GM18909 (cell line): ENCODE measurements at regions not wholly inside any gene's neighbourhood (a gene's known extent, or its start where the extent isn't known, plus 50 kb on each side); places are given as distances from the start of the nearest gene placed in this dataset.
"Not testable (repeated sequence)": the region's sequence is repeated elsewhere in the genome, so short reads cannot be mapped to it uniquely, and the experiment has no call there.

Experiments used
- ATAC-seq: cut with Tn5 transposase; IDR thresholded peaks from one replicate; pipeline ENCODE4 v1.9.1; 2021; ENCODE audit warnings: mild to moderate bottlenecking; ENCODE audit not compliant: unreplicated experiment, poor library complexity

DNA sequence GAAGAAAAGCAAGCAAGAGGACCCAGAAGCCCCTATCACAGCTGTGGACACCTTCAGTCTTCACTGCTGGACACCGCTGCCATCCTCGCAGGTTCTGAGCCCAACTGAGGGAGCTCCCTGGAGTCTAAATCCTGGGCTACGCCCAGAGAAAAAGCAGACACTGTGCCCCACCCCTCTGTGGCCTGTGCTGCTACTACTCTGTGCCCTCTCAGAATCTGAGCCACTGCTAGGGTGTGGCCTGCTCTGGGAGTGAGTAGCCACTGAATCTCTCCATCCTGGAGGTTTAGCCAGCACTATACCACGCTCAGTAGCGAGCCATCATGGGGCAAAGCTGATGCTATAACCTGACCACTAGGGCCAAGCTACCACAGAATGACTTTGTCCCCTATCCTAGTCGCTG, 338.2 kb downstream of the NPR3 start:
- ATAC-seq: no peak

GRCh38 chr5:33049842-33050241, 338.7 kb downstream of the NPR3 start:
- no peak for ATAC-seq

GRCh38 chr5:33059081-33059480, 348.0 kb downstream of the NPR3 start:
- ATAC-seq: no peak

- ATAC-seq: no peak
Measured at GRCh38 chr5:33065131-33065530, 354.0 kb downstream of the NPR3 start.

GRCh38 chr5:33067291-33067690, 356.2 kb downstream of the NPR3 start:
- no peak for ATAC-seq

DNA sequence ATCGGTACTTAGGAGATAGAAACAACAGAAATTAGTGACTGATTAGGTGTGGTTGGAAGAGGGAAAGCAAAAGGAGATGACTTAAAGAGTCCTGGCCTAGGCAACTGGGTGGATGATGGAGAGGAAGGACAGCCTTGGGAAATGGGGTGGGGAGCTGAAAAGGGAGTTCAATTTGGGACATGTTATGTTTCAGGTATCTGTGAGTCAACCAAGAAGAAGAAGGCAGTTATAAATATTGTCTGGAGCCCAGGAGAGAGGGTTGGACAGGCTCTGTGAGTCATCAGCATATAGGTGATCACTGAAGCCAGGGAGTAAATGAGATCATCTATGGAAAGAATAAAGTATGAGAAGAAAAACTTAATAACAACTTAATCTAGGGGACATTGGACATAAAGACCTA, 357.7 kb downstream of the NPR3 start:
- ATAC-seq: no peak

DNA sequence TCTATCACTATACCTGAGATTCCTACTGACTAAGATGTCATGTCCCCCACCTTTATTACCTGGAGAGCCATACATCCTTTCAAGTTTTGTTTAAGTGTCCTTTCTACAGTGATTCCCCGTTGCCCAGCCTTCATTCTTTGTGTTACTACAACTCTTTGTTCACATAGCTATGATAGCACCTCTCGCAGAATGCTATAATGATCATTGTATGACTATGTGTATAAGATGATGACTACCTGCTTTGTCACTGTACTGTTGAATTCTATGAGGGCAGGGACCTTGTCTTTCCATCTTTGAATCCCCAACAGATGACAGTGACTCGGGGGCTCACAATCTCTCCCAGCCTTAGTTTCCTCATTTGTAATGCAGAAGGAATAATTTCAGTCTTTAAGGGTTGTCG, 361.2 kb downstream of the NPR3 start:
- ATAC-seq: no peak

GRCh38 chr5:33072726-33073125, 361.6 kb downstream of the NPR3 start:
- ATAC-seq: no peak

- ATAC-seq: no peak
Measured at GRCh38 chr5:33073881-33074327, 362.8 kb downstream of the NPR3 start.

DNA sequence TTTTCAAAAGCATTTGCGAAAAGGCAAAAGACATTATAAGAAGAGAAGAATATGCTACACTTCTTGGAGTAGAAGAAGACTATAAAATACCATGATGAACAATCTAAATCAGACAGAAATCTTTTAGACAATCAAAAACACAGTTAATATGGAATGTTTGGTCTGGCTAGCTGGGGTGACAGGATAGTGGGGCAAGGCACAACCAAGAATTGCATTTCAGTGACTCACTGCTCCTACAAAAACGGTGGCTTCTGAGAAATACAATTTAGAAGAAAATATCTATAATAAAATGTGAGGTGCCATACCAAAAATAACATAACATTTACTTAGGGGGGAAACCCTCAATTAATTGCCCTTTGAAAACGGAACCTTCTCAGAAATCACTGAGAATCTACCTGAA, 363.4 kb downstream of the NPR3 start:
- ATAC-seq: no peak

DNA sequence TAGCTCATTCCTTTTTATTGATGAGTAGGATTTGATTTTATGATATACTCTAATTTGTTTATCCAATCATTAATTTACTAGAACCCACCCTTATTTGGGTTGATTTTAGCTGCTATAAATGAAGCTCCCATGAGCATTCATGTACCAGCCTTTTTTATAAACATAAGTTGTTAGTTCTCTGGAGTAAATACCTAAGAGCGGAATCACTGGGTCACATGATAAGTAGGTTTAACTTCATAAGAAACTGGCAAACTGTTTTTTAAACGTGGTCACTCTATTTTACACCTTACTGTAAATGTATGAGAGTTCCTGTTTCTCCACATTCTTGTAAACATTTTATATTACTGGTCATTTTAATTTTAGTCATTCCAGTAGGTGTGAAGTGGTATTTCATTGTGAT, 364.6 kb downstream of the NPR3 start:
- no peak for ATAC-seq

DNA sequence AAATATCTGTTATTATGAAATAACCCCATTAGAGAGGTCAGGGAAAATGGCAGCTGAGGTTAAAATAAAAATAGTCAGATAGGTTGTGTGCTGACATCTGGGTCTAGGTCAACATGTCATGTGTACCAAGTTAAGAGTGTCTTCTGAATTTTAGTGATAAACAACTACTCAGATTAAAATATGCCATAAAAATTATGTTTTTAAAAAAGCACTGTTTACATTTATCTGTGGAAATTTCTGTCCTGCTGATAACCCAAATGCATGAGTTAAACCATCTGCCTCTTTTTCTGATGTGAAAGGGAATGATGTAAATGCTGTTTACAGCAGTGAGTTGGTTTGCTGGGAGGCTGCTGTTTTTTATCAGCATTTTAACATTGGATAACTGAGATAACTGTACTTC, 361.2 kb upstream of the TARS1 start:
- no peak for ATAC-seq

DNA sequence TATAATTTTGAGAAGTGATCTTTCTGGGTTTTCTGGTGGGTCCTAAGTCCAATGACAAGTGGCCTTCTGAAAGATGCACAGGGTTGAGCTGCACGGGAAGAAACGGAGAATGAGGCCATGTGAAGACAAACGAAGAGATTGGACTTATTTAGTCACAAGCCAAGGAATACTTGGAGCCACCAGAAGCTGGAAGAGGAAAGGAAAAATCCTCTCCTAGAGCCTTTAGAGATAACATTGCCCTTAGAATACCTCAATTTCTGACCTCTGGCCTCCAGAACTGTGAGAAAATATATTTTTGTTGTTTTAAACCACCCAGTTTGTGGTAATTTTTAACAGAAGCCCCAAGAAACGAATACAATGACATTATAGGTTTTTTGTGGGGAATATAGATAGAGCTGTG, 360.5 kb upstream of the TARS1 start:
- no peak for ATAC-seq

DNA sequence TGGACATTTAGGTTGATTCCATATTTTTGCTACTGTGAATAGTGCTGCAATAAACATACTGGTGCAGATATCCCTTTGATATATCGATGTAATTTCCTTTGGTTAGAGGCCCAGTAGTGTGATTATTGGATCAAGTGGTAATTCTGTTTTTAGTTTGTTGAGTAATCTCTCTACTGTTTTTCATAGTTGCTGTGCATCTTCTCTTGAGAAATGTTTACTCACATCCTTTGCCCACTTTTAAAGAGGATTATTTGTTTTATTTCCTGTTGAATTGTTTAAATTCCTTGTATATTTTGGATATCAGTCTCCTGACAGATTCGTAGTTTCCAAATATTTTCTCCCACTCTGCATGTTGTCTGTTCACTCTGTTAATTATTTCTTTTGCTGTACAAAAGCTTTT, 352.6 kb upstream of the TARS1 start:
- no peak for ATAC-seq

GRCh38 chr5:33091571-33092363, 349.0 kb upstream of the TARS1 start:
- ATAC-seq: no peak

- no peak for ATAC-seq
Measured at GRCh38 chr5:33092719-33093118, 348.0 kb upstream of the TARS1 start.

GRCh38 chr5:33102551-33102950, 338.2 kb upstream of the TARS1 start:
- no peak for ATAC-seq

DNA sequence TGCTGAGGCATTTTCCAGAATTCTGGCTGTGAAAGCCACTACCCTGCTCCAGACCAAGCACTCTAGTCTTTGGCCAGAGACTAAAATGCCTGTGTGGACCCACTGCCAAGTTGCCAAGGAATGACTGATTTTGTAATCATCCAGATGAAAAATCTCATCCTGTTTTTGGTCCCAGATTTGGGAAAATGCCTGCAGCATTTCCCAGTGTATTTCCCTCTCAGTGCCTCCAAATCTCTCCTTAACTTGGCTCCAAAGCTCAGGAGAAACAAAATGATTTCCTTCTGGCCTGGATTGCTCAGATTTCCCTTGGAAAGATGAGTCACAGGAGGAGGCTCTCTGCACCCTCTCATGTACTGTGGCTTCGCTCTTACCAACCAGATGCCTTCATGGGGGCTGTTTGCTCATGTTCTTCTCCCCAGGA, 335.2 kb upstream of the TARS1 start:
- ATAC-seq: no peak

GRCh38 chr5:33110496-33110895, 330.3 kb upstream of the TARS1 start:
- not testable (repeated sequence) for ATAC-seq

DNA sequence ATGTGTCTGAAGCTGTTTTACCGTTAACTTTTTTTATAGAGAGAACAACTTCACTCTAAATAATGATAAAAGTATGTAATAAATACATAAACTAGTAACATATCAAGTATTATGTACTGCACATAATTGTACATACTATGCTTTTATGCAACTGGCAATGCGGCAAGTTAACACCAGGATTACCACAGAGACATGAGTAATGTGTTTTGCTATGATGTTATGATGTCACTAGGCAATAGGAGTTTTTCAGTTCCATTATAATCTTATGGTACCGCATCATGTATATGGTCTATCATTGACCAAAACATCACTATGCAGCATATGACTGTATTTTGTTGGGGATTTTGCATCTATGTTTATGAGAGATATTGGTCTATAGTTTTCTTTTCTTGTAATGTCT, 326.4 kb upstream of the TARS1 start:
- no peak for ATAC-seq

DNA sequence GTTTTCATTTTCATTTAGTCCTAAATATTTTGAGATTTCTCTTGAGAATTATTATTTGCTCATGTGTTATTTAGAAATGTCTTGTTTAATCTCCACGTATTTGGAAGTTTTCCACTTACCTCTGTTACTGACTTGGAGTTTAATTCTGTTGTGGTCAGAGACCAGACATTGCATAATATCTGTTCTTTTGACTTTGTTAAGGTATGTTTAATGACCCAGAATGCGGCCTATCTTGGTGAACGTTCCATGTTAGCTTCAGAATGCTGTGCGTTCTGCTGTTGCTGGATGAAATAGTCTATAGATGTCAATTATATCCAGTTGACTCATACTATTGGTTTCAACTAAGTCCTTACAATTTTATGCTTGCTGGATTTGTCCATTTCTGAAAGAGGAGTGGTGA, 325.3 kb upstream of the TARS1 start:
- ATAC-seq: no peak

DNA sequence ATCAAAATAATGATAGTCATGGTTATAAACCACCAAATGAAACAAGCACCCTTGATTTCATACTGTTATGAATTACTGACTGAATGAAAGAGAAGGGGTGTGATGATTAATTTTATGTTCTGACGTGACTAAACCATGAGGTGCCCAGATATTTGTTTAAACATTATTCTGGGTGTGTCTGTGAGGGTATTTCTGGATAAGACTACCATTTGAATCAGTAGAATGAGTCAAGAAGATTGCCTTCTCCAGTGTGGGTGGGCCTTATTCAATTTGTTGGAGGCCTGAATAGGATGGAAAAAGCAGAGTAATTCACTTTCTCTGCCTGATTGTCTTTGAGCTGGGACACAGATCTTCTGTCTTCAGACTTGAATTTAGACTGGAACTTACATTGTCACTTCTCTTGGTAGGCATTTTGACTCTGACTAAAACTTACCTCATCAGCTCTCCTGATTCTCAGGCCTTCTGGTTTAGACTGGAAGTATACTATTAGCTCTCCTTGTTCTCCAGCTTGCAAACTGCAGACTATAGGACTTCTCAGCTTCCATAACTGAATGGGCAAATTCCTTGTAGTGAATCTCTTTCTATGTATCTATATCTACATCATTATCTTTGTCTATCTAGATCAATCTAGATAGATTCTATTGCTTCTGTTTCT, 321.9 kb upstream of the TARS1 start:
- no peak for ATAC-seq
